ENCODE measurements at regions not wholly inside any gene's neighbourhood (a gene's known extent, or its start where the extent isn't known, plus 50 kb on each side); places are given as distances from the start of the nearest gene placed in this dataset.

DNA sequence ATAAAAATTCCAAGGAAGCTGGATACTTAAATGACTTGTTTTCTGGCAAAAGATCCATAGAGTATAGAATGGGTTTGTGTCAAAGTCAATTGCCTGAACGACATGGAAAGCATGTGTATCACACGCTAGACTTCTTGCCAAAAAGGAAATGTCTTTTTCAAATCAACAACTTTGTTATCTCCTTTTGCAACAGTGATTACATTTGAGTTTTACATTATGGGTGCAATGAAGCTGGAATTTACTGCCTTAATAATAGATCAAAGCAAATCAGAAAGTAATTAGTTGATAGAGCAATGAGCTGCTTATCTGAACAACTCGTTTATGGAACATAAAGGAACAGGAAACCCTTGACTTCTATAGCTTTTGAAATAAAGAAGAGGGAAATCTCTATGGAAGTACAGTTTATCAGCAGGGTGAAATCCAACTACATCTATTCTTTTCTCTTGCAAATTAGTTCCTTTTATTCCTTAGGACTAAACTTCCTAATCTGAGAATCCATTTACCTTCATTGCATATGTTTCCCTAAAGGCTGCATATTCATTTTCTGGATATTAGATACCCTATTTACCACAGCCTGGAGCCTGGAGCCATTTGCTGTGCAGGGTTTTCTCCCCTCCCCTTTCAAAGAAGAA, 415.1 kb upstream of the NECTIN3 start:
- H3K4me3 ChIP-seq (ENCODE audit: control insufficient read depth, low read depth, low read length): no peak overlapping the region
- DNase-seq (ENCODE audit: low read depth): no peak
- TF ChIP-seq, protein P1, sequence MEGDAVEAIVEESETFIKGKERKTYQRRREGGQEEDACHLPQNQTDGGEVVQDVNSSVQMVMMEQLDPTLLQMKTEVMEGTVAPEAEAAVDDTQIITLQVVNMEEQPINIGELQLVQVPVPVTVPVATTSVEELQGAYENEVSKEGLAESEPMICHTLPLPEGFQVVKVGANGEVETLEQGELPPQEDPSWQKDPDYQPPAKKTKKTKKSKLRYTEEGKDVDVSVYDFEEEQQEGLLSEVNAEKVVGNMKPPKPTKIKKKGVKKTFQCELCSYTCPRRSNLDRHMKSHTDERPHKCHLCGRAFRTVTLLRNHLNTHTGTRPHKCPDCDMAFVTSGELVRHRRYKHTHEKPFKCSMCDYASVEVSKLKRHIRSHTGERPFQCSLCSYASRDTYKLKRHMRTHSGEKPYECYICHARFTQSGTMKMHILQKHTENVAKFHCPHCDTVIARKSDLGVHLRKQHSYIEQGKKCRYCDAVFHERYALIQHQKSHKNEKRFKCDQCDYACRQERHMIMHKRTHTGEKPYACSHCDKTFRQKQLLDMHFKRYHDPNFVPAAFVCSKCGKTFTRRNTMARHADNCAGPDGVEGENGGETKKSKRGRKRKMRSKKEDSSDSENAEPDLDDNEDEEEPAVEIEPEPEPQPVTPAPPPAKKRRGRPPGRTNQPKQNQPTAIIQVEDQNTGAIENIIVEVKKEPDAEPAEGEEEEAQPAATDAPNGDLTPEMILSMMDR (conservative IDR thresholded peaks at IDR 0.05; ENCODE audit: control insufficient read depth, insufficient read depth, low read depth, low read length): no peak

DNA sequence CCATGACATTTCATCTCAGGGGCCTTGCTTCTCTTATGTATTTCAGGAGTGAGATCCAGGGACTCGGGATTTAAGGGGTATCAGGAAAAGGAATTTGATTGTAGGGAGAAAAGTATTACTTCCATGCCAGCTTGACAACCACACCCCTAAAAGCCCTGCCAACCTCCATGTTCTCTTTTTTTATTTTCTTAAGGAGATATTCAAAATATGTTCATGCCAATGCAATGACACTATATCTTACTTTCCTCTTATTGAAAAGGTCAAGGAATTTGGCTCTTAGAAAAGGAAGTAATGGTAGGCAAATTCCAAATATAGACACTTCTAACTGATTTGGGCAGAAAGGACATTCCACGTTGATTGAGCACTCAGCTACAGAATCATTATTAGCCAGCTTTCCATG, 407.5 kb upstream of the NECTIN3 start:
- no peak overlapping the region for H3K4me3 ChIP-seq (ENCODE audit: control insufficient read depth, low read depth, low read length)
- TF ChIP-seq, protein P1 (conservative IDR thresholded peaks at IDR 0.05; ENCODE audit: control insufficient read depth, insufficient read depth, low read depth, low read length): no peak
- DNase-seq (ENCODE audit: low read depth): no peak

DNA sequence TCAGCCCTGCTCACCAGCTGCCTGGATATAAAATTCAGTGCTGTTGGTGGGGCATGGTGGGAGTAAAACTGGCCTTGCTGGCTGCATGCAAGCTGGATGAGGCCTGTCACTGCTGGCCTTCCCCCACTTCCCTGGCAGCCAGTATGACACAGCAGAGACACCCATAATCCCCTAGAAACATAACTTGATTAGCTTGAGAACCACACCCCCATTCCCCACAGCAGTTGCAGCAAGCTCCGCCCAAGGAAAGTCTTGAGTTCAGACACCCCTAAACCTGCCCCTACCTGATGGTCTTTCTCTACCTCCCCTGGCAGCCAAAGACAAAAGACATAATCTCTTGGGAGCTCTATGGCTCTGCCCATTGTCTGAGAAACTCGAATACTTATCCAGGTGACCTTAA, 405.1 kb upstream of the NECTIN3 start:
- TF ChIP-seq, protein P1 (conservative IDR thresholded peaks at IDR 0.05; ENCODE audit: control insufficient read depth, insufficient read depth, low read depth, low read length): no peak
- DNase-seq (ENCODE audit: low read depth): no peak
- H3K4me3 ChIP-seq (ENCODE audit: control insufficient read depth, low read depth, low read length): no peak overlapping the region

DNA sequence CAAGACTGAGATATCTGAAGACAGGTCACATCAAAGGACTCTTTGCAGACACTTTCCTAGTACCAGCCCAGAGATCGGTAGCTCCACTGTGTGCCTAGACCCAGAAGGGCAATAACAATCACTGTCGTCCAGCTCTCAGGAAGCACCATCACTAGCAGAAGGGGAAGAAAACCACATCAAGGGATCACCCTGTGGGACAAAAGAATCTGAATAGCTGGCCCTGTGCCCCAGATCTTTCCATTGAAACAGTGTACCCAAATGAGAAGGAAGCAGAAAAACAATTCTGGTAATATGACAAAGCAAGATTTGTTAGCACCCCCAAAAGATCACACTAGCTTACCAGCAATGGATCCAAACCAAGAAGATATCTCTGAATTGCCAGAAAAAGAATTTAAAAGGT, 404.4 kb upstream of the NECTIN3 start:
- no peak overlapping the region for H3K4me3 ChIP-seq (ENCODE audit: control insufficient read depth, low read depth, low read length)
- DNase-seq (ENCODE audit: low read depth): no peak
- TF ChIP-seq, protein P1 (conservative IDR thresholded peaks at IDR 0.05; ENCODE audit: control insufficient read depth, insufficient read depth, low read depth, low read length): no peak

DNA sequence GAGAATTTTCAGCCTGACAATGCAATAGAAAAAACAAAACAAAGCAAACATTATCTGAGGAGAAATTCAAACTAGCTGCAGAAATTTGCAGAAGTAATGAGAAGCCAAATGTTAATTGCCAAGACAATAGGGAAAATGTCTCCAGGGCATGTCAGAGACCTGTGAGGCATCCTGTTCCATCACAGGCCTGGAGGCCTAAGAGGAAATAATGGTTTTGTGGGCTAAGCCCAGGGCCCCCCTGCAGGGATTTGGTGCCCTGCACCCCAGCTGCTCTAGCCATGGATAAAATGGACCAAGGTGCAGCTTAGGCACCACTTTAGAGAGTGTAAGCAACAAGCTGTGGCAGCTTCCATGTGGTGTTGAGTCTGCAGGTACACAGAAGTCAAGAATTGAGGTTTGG, 401.2 kb upstream of the NECTIN3 start:
- DNase-seq (ENCODE audit: low read depth): no peak

DNA sequence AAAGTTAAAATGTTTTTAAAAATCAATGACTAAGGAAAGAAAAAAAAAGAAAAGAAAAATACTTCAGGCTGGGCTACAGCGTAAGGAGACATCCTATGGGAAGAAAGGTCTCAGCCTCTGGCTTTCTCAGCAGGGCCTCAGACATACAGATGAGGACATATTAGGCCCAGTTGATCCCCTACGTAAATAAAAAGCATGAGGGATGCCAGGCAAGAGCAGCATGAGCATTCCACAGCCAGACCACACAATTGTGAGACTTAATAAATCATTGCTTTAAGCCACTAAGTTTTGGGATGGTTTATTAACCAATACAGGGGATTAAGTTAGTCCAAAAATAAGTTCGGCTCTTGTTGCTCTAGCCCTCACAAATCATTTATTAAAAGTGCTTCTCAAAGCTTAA, 394.1 kb upstream of the NECTIN3 start:
- DNase-seq (ENCODE audit: low read depth): no peak
- TF ChIP-seq, protein P1 (conservative IDR thresholded peaks at IDR 0.05; ENCODE audit: control insufficient read depth, insufficient read depth, low read depth, low read length): no peak

More for the DNA sequence above, 401.2 kb upstream of the NECTIN3 start:
- TF ChIP-seq, protein P1 (conservative IDR thresholded peaks at IDR 0.05; ENCODE audit: control insufficient read depth, insufficient read depth, low read depth, low read length): no peak
- no peak overlapping the region for H3K4me3 ChIP-seq (ENCODE audit: control insufficient read depth, low read depth, low read length)

DNA sequence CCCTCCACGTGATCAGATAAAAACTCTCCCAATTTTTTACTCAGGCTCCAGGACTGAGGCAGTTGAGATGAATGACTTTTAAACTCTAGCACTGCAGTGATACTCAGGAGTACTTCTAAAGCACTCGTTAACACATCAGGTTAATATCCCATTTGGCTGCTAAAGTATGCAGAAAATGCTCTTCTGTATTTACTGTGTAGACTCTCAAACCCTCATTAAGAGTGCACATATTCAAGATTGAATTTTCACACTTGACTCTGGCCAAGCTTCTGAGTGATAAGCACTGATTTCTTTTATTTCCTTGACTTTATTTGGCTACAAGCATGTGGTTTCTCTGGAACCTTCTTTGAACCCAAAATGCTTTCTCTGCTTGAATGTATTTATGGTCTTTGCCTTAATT, 392.3 kb upstream of the NECTIN3 start:
- no peak for DNase-seq (ENCODE audit: low read depth)
- no peak overlapping the region for H3K4me3 ChIP-seq (ENCODE audit: control insufficient read depth, low read depth, low read length)
- TF ChIP-seq, protein P1 (conservative IDR thresholded peaks at IDR 0.05; ENCODE audit: control insufficient read depth, insufficient read depth, low read depth, low read length): no peak

More for the DNA sequence above, 394.1 kb upstream of the NECTIN3 start:
- no peak overlapping the region for H3K4me3 ChIP-seq (ENCODE audit: control insufficient read depth, low read depth, low read length)
